C4-2B (cell line): ENCODE measurements at regions not wholly inside any gene's neighbourhood (a gene's known extent, or its start where the extent isn't known, plus 50 kb on each side); places are given as distances from the start of the nearest gene placed in this dataset.

Experiments
- H3K27ac ChIP-seq: fragments of 450-650 bp; 2 replicates; pipeline ENCODE4 v1.5.1; 2017
- ZFX ChIP-seq: fragments of 450-650 bp; IDR thresholded peaks from 2 replicates; pipeline ENCODE4 v1.6.1; 2017
- TF ChIP-seq, protein P1 (sequence below): fragments of 450-650 bp; conservative IDR thresholded peaks from 2 replicates; pipeline ENCODE4 v1.5.1; 2017; ENCODE audit warnings: mild to moderate bottlenecking

DNA sequence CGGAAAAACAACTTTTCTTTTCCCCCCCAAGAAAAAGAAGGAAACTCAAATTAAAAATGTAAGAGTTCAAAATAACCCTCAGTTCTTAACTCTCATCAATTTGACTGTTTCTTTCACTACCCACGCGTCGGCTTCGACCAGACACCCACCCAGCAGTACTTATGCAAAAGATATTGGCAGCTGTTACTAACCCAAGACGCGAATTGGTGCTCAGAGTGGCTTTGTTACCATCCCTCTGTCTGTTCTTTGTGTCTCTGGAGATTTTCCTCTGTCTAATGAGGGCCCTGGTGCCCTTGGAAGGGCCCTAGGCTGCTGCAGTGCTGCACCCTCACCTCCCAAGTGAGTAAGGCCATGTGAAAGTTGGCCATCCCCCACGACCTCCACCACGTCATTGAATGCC, 180.5 kb upstream of the NECTIN1 start:
- TF ChIP-seq ZFX, result no peak
- TF ChIP-seq, protein P1, sequence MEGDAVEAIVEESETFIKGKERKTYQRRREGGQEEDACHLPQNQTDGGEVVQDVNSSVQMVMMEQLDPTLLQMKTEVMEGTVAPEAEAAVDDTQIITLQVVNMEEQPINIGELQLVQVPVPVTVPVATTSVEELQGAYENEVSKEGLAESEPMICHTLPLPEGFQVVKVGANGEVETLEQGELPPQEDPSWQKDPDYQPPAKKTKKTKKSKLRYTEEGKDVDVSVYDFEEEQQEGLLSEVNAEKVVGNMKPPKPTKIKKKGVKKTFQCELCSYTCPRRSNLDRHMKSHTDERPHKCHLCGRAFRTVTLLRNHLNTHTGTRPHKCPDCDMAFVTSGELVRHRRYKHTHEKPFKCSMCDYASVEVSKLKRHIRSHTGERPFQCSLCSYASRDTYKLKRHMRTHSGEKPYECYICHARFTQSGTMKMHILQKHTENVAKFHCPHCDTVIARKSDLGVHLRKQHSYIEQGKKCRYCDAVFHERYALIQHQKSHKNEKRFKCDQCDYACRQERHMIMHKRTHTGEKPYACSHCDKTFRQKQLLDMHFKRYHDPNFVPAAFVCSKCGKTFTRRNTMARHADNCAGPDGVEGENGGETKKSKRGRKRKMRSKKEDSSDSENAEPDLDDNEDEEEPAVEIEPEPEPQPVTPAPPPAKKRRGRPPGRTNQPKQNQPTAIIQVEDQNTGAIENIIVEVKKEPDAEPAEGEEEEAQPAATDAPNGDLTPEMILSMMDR, result no peak
- H3K27ac ChIP-seq, result no peak overlapping the region

DNA sequence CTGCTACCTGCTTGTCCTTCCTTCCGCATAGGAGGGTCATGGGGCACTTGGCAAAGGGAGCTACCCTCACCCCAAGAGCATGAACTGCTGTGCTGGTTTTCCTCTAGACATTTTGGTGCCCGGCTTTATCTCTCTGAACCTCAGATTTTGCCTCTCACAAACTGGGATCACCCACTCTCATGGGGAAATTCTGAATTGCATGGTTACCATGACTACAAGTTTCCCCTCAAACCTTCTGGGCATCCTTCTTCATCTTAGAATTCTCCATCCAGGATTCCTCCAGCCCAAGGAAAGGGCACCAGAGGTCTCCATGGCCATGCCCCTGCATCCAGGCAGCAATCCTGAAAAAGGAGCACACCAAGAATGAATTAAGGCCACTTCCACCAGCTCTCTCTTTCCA, 180.1 kb upstream of the NECTIN1 start:
- H3K27ac ChIP-seq, result no peak overlapping the region
- TF ChIP-seq ZFX, result no peak
- TF ChIP-seq, protein P1, result no peak

DNA sequence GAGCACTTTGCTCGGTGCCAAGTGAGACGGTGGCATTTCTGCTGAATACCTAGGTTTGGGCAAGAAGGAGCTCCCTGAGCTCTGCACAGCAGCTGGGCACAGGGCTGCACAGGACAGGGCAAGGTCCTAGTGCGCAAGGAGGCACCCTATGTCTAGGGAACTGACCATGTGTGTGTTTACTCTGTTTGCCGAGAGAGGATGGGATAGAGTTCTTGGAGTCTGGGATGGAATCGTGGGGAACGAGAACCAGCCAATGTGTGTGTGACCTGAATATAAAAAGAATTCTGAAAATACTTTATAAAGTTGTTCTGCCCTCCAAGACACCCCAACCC, 179.5 kb upstream of the NECTIN1 start:
- TF ChIP-seq ZFX, result no peak
- TF ChIP-seq, protein P1, result no peak
- no peak overlapping the region; the same call in 1 of the 2 replicates for H3K27ac ChIP-seq

DNA sequence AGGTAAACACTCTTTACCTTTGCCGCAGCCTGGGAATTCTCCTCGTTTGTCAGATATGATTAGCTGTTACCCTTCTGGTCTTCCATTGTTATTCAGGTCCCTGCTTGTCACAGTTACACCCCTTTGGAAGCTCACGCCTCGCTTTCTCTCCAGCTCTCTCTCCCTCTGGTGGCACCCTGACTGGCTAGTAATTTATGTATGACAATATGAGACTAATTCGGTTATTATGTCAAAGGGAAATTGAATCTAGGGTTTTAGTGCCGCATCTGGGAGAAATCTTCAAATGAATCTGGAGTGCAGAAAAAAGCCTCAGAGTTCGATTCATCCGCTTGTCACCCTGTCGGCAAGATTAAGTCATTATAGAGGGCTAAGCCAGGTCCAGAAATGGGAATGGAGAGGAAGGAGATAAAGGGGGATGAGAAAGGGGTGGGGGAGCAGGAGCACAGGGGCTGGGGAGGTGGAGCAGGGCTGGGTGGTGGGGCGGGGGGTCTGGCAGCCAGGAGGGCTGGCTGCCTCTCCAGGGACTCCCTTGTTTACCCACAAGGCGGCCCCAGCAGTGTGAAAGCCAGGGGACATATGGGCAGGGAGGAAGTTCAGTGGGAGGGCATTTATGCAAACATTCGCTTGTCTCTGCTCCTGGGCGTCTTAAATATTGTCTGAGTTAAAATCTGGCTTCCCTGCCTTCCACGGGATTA, 179.0 kb upstream of the NECTIN1 start:
- peak overlapping the region; percentile 64 for H3K27ac ChIP-seq
- no peak for TF ChIP-seq ZFX
- TF ChIP-seq, protein P1, result no peak

DNA sequence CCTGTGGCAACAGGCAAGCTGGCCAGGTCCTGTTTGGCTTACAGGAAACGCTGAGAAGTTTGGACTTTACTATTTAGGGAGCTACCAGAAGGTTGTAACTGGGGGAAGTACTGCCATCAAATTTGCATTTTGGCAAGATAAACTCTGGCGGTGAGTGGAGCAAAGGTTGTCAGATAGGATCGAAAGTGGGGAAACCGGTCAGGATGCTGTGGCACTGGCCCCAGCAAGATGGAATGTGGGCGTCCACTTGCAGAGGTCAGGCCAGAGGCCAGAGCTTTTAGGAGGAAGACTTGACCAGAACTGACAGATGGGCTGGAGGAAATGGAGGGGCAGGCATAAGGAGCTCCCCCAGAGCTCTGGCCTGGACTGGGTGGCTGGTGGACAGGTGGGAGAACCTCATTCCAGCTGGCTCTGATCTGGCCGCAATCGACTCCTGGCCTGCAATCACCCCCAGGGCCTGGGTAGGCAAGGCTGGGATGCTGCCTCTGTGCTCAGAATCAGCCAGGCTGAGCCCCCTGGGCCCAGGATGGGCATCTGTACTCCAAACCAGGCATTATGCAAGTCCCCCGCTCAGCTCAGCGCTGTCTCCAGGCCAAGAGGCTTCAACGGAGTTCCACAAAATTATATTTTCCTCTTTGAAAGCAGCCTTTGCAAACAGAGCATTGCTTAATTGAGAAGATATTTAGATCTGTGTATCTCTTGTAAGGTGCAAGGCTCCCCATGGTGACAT, 178.3 kb upstream of the NECTIN1 start:
- TF ChIP-seq, protein P1, result no peak
- peak overlapping the region; percentile 64 for H3K27ac ChIP-seq

DNA sequence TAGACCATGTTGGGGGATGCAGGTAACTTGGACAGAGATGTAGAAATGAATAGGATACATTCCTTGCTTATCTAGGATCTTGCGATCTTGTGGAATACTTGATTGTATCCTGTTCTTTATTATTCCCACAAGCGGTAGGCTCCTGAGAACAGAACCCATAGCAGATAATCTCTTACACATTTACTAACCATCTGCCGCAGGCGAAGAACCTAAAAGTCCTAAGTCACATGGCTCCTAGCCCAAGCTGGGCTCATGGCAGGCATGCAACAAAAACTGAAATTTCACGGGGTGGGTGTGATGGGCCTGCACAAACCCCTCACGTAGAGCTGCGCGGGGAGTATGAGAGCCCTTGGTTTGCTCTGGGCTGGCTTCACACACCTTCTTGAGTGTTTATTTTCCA, 177.4 kb upstream of the NECTIN1 start:
- H3K27ac ChIP-seq, result peak overlapping the region; percentile 64
- TF ChIP-seq, protein P1, result no peak
- no peak for TF ChIP-seq ZFX

DNA sequence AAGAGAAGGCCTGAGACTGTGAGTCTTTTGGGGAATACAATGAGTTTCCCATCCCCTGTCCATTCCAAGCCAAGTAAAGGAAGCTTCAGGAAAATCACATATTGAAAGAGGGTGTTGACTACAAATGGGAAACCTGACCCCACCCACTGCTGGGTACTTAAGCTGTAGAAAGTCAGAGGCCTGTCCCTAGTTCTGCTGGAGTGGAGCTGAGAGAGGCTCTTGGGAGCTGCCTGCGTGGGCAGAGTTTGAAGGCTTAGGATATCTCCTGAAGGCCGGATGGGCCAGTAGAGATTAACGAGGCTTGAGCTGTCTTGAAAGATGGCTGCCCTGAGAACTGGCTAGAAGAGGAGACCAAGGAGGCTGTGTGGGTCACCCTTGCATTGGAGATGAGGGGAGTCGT, 176.2 kb upstream of the NECTIN1 start:
- TF ChIP-seq, protein P1, result no peak
- no peak for TF ChIP-seq ZFX

More for the DNA sequence above, 176.2 kb upstream of the NECTIN1 start:
- no peak overlapping the region for H3K27ac ChIP-seq
